SK-N-SH (cell line): ENCODE measurements at regions not wholly inside any gene's neighbourhood (a gene's known extent, or its start where the extent isn't known, plus 50 kb on each side); places are given as distances from the start of the nearest gene placed in this dataset.

ENCODE experiments used
- CHD2 ChIP-seq: fragments of 150-350 bp; IDR thresholded peaks from 2 replicates; pipeline ENCODE4 v1.6.1; 2018; ENCODE audit warnings: low read length; ENCODE audit not compliant: partially characterized antibody
- CTCF ChIP-seq: fragments of 200-600 bp; sonication (generic); IDR thresholded peaks from 2 replicates; pipeline ENCODE4 v1.6.1; 2017; ENCODE audit warnings: antibody characterized with exemption, mild to moderate bottlenecking, moderate library complexity
- ELF1 ChIP-seq: IDR thresholded peaks from 2 replicates; pipeline ENCODE4 v1.4.0; 2012
- EP300 ChIP-seq, 2 experiments: IDR thresholded peaks; 2 replicates each; pipeline versions ENCODE4 v1.4.0 to v1.6.1; 2012; ENCODE audit warnings: borderline replicate concordance in 1 of 2, low read depth in 1 of 2, low read length in 1 of 2
- GATA2 ChIP-seq: sonication (generic); formaldehyde crosslinking; IDR thresholded peaks from 2 replicates; pipeline ENCODE4 v1.5.0; 2020; ENCODE audit warnings: mild to moderate bottlenecking, missing genetic modification reagents
- MAX ChIP-seq: IDR thresholded peaks from 2 replicates; pipeline ENCODE4 v1.4.0; 2012; ENCODE audit warnings: low read depth
- NFIC ChIP-seq: IDR thresholded peaks from 2 replicates; pipeline ENCODE4 v1.4.0; 2012; ENCODE audit warnings: borderline replicate concordance
- POLR2AphosphoS5 ChIP-seq: IDR thresholded peaks from 2 replicates; pipeline ENCODE4 v1.6.1; 2012; ENCODE audit warnings: low read depth, low read length
- RAD21 ChIP-seq: IDR thresholded peaks from 2 replicates; pipeline ENCODE4 v1.6.1; 2012; ENCODE audit warnings: mild to moderate bottlenecking, low read length
- RXRA ChIP-seq: IDR thresholded peaks from 2 replicates; pipeline ENCODE4 v1.4.0; 2012; ENCODE audit warnings: low read depth, mild to moderate bottlenecking, borderline replicate concordance
- SIN3A ChIP-seq: IDR thresholded peaks from 2 replicates; pipeline ENCODE4 v1.6.1; 2012; ENCODE audit warnings: low read depth, mild to moderate bottlenecking, low read length, moderate library complexity, borderline replicate concordance
- SMC3 ChIP-seq: IDR thresholded peaks from 2 replicates; pipeline ENCODE4 v1.6.1; 2012; ENCODE audit warnings: low read depth, low read length, improper control_type of control experiment
- YY1 ChIP-seq: IDR thresholded peaks from 2 replicates; pipeline ENCODE4 v1.4.0; 2012; ENCODE audit warnings: low read depth, mild to moderate bottlenecking

GRCh38 chr2:7701791-7702190 is 784.6 kb downstream of the RNF144A start:
- TF ChIP-seq SMC3 = no peak
- TF ChIP-seq ELF1 = no peak
- no peak for TF ChIP-seq MAX
- no peak for TF ChIP-seq SIN3A
- no peak for TF ChIP-seq CTCF
- no peak for TF ChIP-seq CHD2
- TF ChIP-seq POLR2AphosphoS5 = no peak
- TF ChIP-seq GATA2 (CRISPR knock-in tag) = no peak
- TF ChIP-seq RAD21 = no peak
- no peak for TF ChIP-seq EP300 (IDR thresholded peaks at IDR 0.05; ENCODE audit: borderline replicate concordance in 1 of 2, low read depth in 1 of 2, low read length in 1 of 2)
- no peak for TF ChIP-seq YY1
- no peak for TF ChIP-seq NFIC
- no peak for TF ChIP-seq RXRA
